ENCODE measurements at regions not wholly inside any gene's neighbourhood (a gene's known extent, or its start where the extent isn't known, plus 50 kb on each side); places are given as distances from the start of the nearest gene placed in this dataset.

- TF ChIP-seq CTCF (IDR thresholded peaks at IDR 0.05; ENCODE audit: extremely low read depth in 1 of 2, insufficient read depth in 1 of 2, low read depth in 1 of 2, low read length in 2 of 2) (no peak), MAX (IDR thresholded peaks at IDR 0.05; ENCODE audit: insufficient read depth, insufficient read length) (no peak), POLR2AphosphoS5 (IDR thresholded peaks at IDR 0.05; ENCODE audit: insufficient read depth, low read depth, low read length) (no peak), POLR2A (IDR thresholded peaks at IDR 0.05; ENCODE audit: low read depth, low read length) (no peak), EZH2 (IDR thresholded peaks at IDR 0.05; ENCODE audit: borderline replicate concordance, low read depth, low read length, severe bottlenecking) (no peak), FOS (IDR thresholded peaks at IDR 0.05; ENCODE audit: borderline replicate concordance, insufficient read depth, low read length) (no peak)
These were observed 265.3 kb downstream of the DHX35 start for GRCh38 chr20:39227416-39227815.
